H1 (cell line): ENCODE measurements at regions not wholly inside any gene's neighbourhood (a gene's known extent, or its start where the extent isn't known, plus 50 kb on each side); places are given as distances from the start of the nearest gene placed in this dataset.

Experiments used
- CTCF ChIA-PET: fragments of 300-600 bp; sonication (Branson Sonifier 250); formaldehyde crosslinking; loops from one replicate; lab custom pipeline; 2021; ENCODE audit not compliant: partially characterized antibody; lab: Charles Lee
- POLR2A ChIA-PET: fragments of 300-600 bp; sonication (Branson Sonifier 250); formaldehyde crosslinking; loops from one replicate; lab custom pipeline; 2021; ENCODE audit warnings: inconsistent platforms; ENCODE audit not compliant: partially characterized antibody; lab: Charles Lee
- DNase-seq, 2 experiments: peaks; one replicate each; pipeline versions ENCODE4 v3.0.0 to v3.0.0-alpha.2; 2010 to 2022; ENCODE audit warnings: low spot score in 2 of 2, low read depth in 1 of 2, mixed read lengths in 1 of 2
- FAIRE-seq: peaks from 2 replicates; lab custom pipeline; 2011; peaks lifted over from hg19 to GRCh38; lab: Jason Lieb, UNC
- H2AFZ ChIP-seq: 2 replicates; pipeline ENCODE4 v1.8.1; 2012; ENCODE audit warnings: low read length, inconsistent platforms
- H2AK5ac ChIP-seq: 2 replicates; pipeline ENCODE4 v1.6.1; 2013; ENCODE audit warnings: low read depth, low read length
- H2BK120ac ChIP-seq: replicated peaks from 2 replicates; pipeline ENCODE3; 2013; ENCODE audit warnings: low read depth, low read length, inconsistent platforms
- H2BK12ac ChIP-seq: 2 replicates; pipeline ENCODE4 v1.6.1; 2013; ENCODE audit warnings: low read depth, low read length
- H2BK15ac ChIP-seq: 2 replicates; pipeline ENCODE4 v1.6.1; 2013; ENCODE audit warnings: low read length
- H2BK20ac ChIP-seq: 2 replicates; pipeline ENCODE4 v1.6.1; 2013; ENCODE audit warnings: low read length
- H2BK5ac ChIP-seq: 2 replicates; pipeline ENCODE4 v1.6.1; 2013; ENCODE audit warnings: low read depth, low read length
- H3K14ac ChIP-seq: 2 replicates; pipeline ENCODE4 v1.6.1; 2013; ENCODE audit warnings: inconsistent platforms; ENCODE audit not compliant: insufficient read length
- H3K18ac ChIP-seq: 2 replicates; pipeline ENCODE4 v1.6.1; 2013; ENCODE audit warnings: low read length; ENCODE audit errors: extremely low read depth
- H3K23ac ChIP-seq: 2 replicates; pipeline ENCODE4 v1.6.1; 2013; ENCODE audit warnings: inconsistent platforms; ENCODE audit not compliant: insufficient read length
- H3K23me2 ChIP-seq: 2 replicates; pipeline ENCODE4 v1.6.1; 2013; ENCODE audit warnings: low read depth, low read length
- H3K27ac ChIP-seq: 2 replicates; pipeline ENCODE4 v1.6.1; 2011; ENCODE audit warnings: low read depth, low read length, inconsistent platforms
- H3K27me3 ChIP-seq, 4 experiments: replicated peaks in 1 of 4; 1 replicate in 1 of 4; 2 replicates in 3 of 4; pipeline versions ENCODE4 v1.6.1 to v1.8.1; 2011 to 2013; ENCODE audit warnings: low read length in 3 of 4, mild to moderate bottlenecking in 3 of 4, inconsistent platforms in 2 of 4, mixed read lengths in 2 of 4, moderate library complexity in 1 of 4; ENCODE audit not compliant: control insufficient read depth in 3 of 4, insufficient read depth in 3 of 4; ENCODE audit errors: extremely low read depth in 1 of 4
- H3K36me3 ChIP-seq, 4 experiments: 2 replicates each; pipeline versions ENCODE4 v1.6.1 to v1.8.1; 2011 to 2013; ENCODE audit warnings: mild to moderate bottlenecking in 4 of 4, low read length in 3 of 4, moderate library complexity in 2 of 4, control low read depth in 1 of 4, inconsistent platforms in 1 of 4; ENCODE audit not compliant: insufficient read depth in 4 of 4, control insufficient read depth in 2 of 4
- H3K4ac ChIP-seq: replicated peaks from 2 replicates; pipeline ENCODE3; 2013; ENCODE audit warnings: low read length, low read depth, mixed read lengths, inconsistent platforms; ENCODE audit not compliant: insufficient read length
- H3K4me1 ChIP-seq, 4 experiments: replicated peaks in 1 of 4; 1 replicate in 1 of 4; 2 replicates in 3 of 4; pipeline versions ENCODE4 v1.6.1 to v1.8.1; 2011 to 2013; ENCODE audit warnings: low read length in 3 of 4, inconsistent platforms in 2 of 4, mixed read lengths in 1 of 4; ENCODE audit not compliant: insufficient read depth in 4 of 4, control insufficient read depth in 3 of 4
- H3K4me2 ChIP-seq, 2 experiments: 2 replicates each; pipeline versions ENCODE4 v1.6.1 to v1.8.1; 2011 to 2013; ENCODE audit warnings: low read depth in 2 of 2, low read length in 2 of 2, control low read depth in 1 of 2, inconsistent platforms in 1 of 2, mild to moderate bottlenecking in 1 of 2; ENCODE audit not compliant: insufficient read depth in 1 of 2
- H3K4me3 ChIP-seq, 4 experiments: fragments of 200-600, 300-600 bp in 1 of 4; sonication (generic), shearing (Covaris generic), sonication (Bioruptor Twin) in 1 of 4; 2 replicates each; pipeline versions ENCODE4 v1.5.1 to v1.8.1; 2011 to 2016; ENCODE audit warnings: low read length in 4 of 4, low read depth in 3 of 4, control low read depth in 2 of 4, inconsistent platforms in 2 of 4, mild to moderate bottlenecking in 2 of 4, mixed read lengths in 1 of 4, moderate library complexity in 1 of 4; ENCODE audit not compliant: insufficient read depth in 2 of 4; ENCODE audit errors: extremely low read depth in 1 of 4
- H3K56ac ChIP-seq: replicated peaks from 2 replicates; pipeline ENCODE3; 2013; ENCODE audit warnings: low read depth, mild to moderate bottlenecking, mixed read lengths, low read length, inconsistent platforms; ENCODE audit not compliant: insufficient read length
- H3K79me1 ChIP-seq: 2 replicates; pipeline ENCODE4 v1.6.1; 2013; ENCODE audit warnings: low read depth, low read length, control low read depth
- H3K79me2 ChIP-seq, 2 experiments: 2 replicates each; pipeline versions ENCODE4 v1.6.1 to v1.8.1; 2012 to 2013; ENCODE audit warnings: low read length in 2 of 2, mild to moderate bottlenecking in 2 of 2, inconsistent platforms in 1 of 2; ENCODE audit not compliant: insufficient read depth in 2 of 2, control insufficient read depth in 1 of 2
- H3K9ac ChIP-seq, 4 experiments: replicated peaks in 1 of 4; 1 replicate in 1 of 4; 2 replicates in 3 of 4; pipeline versions ENCODE4 v1.6.1 to v1.8.1; 2011 to 2013; ENCODE audit warnings: low read depth in 3 of 4, low read length in 3 of 4, control low read depth in 2 of 4, mild to moderate bottlenecking in 2 of 4, moderate library complexity in 2 of 4, inconsistent platforms in 1 of 4; ENCODE audit errors: extremely low read depth in 1 of 4
- H3K9me3 ChIP-seq, 2 experiments: 2 replicates each; pipeline versions ENCODE4 v1.6.1 to v1.8.1; 2012 to 2013; ENCODE audit warnings: mild to moderate bottlenecking in 2 of 2, moderate library complexity in 2 of 2, control low read depth in 1 of 2, inconsistent platforms in 1 of 2, low read depth in 1 of 2, low read length in 1 of 2, mixed read lengths in 1 of 2; ENCODE audit not compliant: insufficient read depth in 2 of 2
- H4K20me1 ChIP-seq, 2 experiments: replicated peaks in 1 of 2; 2 replicates each; pipeline versions ENCODE3 to v1.8.1; 2011 to 2013; ENCODE audit warnings: inconsistent platforms in 2 of 2, low read length in 2 of 2, mild to moderate bottlenecking in 1 of 2; ENCODE audit not compliant: insufficient read depth in 2 of 2, control insufficient read depth in 1 of 2
- H4K5ac ChIP-seq: 2 replicates; pipeline ENCODE4 v1.6.1; 2013; ENCODE audit warnings: low read length, low read depth, mixed read lengths, inconsistent platforms; ENCODE audit not compliant: insufficient read length
- H4K8ac ChIP-seq: 2 replicates; pipeline ENCODE4 v1.8.0; 2013; ENCODE audit warnings: mild to moderate bottlenecking, moderate library complexity, low read length, inconsistent platforms; ENCODE audit not compliant: insufficient read depth; ENCODE audit errors: extremely low read depth
- H4K91ac ChIP-seq: replicated peaks from 2 replicates; pipeline ENCODE3; 2013; ENCODE audit warnings: low read length, mixed read lengths, inconsistent platforms; ENCODE audit not compliant: insufficient read length
- CHD1 ChIP-seq: IDR thresholded peaks from 2 replicates; pipeline ENCODE4 v1.6.1; 2012; ENCODE audit warnings: low read depth, low read length, improper control_type of control experiment
- CHD2 ChIP-seq: IDR thresholded peaks from 2 replicates; pipeline ENCODE4 v1.6.1; 2012; ENCODE audit warnings: low read length, improper control_type of control experiment
- MAFK ChIP-seq: IDR thresholded peaks from 2 replicates; pipeline ENCODE4 v1.6.1; 2012; ENCODE audit warnings: low read depth, mild to moderate bottlenecking, improper control_type of control experiment, low read length
- RBBP5 ChIP-seq: IDR thresholded peaks from 2 replicates; pipeline ENCODE4 v1.7.1; 2012; ENCODE audit warnings: low read depth, mild to moderate bottlenecking, inconsistent platforms, low read length, moderate library complexity, borderline replicate concordance
- WGBS, 2 experiments: shearing (Covaris generic) in 1 of 2; methylation state at CpG; one replicate each; pipeline versions ENCODE4 v1.1.6 to v1.1.7; 2013 to 2015; ENCODE audit warnings: low lambda C conversion rate in 2 of 2, mixed read lengths in 2 of 2, inconsistent platforms in 1 of 2, low coverage in 1 of 2, missing lambda C conversion rate in 1 of 2; ENCODE audit not compliant: insufficient replicate concordance in 2 of 2, insufficient coverage in 1 of 2, insufficient read length in 1 of 2; ENCODE audit errors: extremely low coverage in 1 of 2, missing lambda C conversion rate in 1 of 2; 5-methylcytosine and 5-hydroxymethylcytosine counted together

DNA sequence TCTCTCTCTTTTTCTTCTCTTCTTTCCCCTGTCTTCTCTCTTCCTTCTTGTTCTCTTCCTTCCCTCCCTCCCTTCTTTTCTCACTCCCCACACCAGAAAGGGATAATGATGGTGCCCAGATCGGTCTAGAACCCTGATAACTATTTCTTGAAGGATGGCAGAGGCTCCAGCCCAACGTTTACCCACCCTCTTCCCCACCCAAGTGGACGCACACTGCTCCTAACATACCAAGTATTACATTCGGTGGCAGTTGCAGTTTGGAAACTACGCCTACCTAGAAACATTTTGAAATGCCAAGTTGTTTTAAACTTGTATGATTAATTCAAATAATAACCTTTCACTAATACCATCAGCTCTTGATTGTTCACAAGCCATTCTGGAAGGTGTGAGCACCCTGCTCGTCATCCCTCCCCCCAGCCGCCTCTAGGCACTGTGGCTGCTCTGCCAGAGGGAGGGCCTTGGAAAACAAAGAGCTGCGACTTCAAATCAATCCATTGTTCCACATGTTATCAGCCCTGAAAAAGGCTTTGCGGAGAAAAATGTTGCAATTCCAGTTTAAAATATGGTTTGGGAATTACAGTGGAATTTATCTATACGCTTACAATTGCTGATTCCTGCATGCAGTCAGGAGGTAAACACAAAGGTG, 1017.5 kb upstream of the TENM3 start:
- no peak for DNase-seq
- TF ChIP-seq RBBP5 (no peak), CHD2 (no peak), CHD1 (no peak), MAFK (no peak)

More for the DNA sequence above, 1017.5 kb upstream of the TENM3 start:
- Histone ChIP-seq H3K79me2 (no peaks in the 10 kb centered on the region), H3K9ac (no peak overlapping the region), H3K27ac (no peak overlapping the region), H4K5ac (no peak overlapping the region), H3K9me3 (no peaks in the 10 kb centered on the region), H2AFZ (no peak overlapping the region), H3K4me1 (peaks cover 0 to 5% (median 2%) of the 10 kb centered on the region in 4 experiments; a peak in 3 of 7 replicates), H2BK5ac (no peak overlapping the region), H2BK20ac (no peak overlapping the region), H2BK15ac (no peak overlapping the region), H3K23me2 (no peaks in the 10 kb centered on the region; the same call in 1 of the 2 replicates), H3K18ac (no peak overlapping the region), H2AK5ac (no peak overlapping the region), H3K4me3 (peak overlapping the region in 1 of 4 experiments; percentile 21; a peak in 1 of 8 replicates), H3K79me1 (no peaks in the 10 kb centered on the region), H4K8ac (no peak overlapping the region), H2BK12ac (no peak overlapping the region), H3K56ac (no peak overlapping the region), H4K91ac (no peak overlapping the region), H3K4me2 (0 out of 4 replicates have a peak overlapping the region, but pooled peaks of 1 of the 2 experiments have one; percentile 18), H3K4ac (no peak overlapping the region), H2BK120ac (no peak overlapping the region), H3K36me3 (no peaks in the 10 kb centered on the region), H3K14ac (no peak overlapping the region), H3K23ac (no peak overlapping the region), H3K27me3 (no peaks in the 10 kb centered on the region), H4K20me1 (no peaks in the 10 kb centered on the region)
- ChIA-PET CTCF (interaction anchor here (1.0 to 1.1 kb wide), 2 partner anchors 13 to 35 kb away, joined by 3 read pairs; no protein-coding TSS in a partner anchor), POLR2A (interaction anchor here (0.7 kb wide), 1 partner anchor 14 kb away, joined by 3 read pairs; no protein-coding TSS in a partner anchor)
- WGBS, 2 experiments, result 52% methylated on average over 9 of the region's 10 CpGs; no CpG with 5 or more reads in 1 of the 2 experiments
- FAIRE-seq, result no peak
